ENCODE measurements at regions not wholly inside any gene's neighbourhood (a gene's known extent, or its start where the extent isn't known, plus 50 kb on each side); places are given as distances from the start of the nearest gene placed in this dataset.

DNA sequence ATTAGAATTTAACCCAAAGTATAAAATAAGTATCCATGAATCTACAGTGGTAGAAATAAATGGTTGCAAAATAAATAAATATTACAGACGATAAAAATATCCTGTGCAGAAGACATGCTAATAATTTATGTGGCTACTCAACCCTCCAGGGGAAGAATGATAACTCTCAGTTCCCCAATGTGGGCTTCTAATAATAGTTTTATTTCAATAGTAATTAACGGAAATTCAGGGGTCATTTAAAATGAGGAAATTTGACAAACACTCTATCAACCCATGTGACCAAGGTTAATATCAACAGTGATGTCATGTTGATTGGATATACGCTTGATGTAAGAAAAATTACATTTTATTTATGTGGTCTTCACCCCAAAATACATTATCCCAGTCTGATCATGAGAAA, 1082.6 kb upstream of the LRRTM3 start:
- CTCF ChIA-PET, result no interaction called here
- Histone ChIP-seq H3K9me3 (ENCODE audit: control insufficient read depth, insufficient read depth, low read depth, low read length) (no peaks in the 10 kb centered on the region), H3K4me1 (ENCODE audit: control insufficient read depth, insufficient read depth, low read length) (no peaks in the 10 kb centered on the region), H3K36me3 (ENCODE audit: control insufficient read depth in 2 of 2, insufficient read depth in 1 of 2, low read length in 2 of 2) (no peaks in the 10 kb centered on the region), H3K27ac (ENCODE audit: extremely low read depth, low read depth, low read length) (no peak overlapping the region), H3K4me3 (ENCODE audit: low read depth, low read length) (no peak overlapping the region)
- no peak for TF ChIP-seq ZNF561 (tag by site-specific recombination; IDR thresholded peaks at IDR 0.05; ENCODE audit: borderline replicate concordance)
- no peak for TF ChIP-seq SP7 (tag by site-specific recombination; IDR thresholded peaks at IDR 0.05)
- TF ChIP-seq YY2 (tag by site-specific recombination; IDR thresholded peaks at IDR 0.05), result no peak
- no peak for TF ChIP-seq SETDB1 (IDR thresholded peaks at IDR 0.05; ENCODE audit: insufficient read length, low read length)
- TF ChIP-seq ZNF785 (tag by site-specific recombination; IDR thresholded peaks at IDR 0.05), result no peak
- no peak for TF ChIP-seq ZNF214 (tag by site-specific recombination; IDR thresholded peaks at IDR 0.05; ENCODE audit: borderline replicate concordance)
- TF ChIP-seq, protein P1, sequence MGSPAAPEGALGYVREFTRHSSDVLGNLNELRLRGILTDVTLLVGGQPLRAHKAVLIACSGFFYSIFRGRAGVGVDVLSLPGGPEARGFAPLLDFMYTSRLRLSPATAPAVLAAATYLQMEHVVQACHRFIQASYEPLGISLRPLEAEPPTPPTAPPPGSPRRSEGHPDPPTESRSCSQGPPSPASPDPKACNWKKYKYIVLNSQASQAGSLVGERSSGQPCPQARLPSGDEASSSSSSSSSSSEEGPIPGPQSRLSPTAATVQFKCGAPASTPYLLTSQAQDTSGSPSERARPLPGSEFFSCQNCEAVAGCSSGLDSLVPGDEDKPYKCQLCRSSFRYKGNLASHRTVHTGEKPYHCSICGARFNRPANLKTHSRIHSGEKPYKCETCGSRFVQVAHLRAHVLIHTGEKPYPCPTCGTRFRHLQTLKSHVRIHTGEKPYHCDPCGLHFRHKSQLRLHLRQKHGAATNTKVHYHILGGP (tag by site-specific recombination; IDR thresholded peaks at IDR 0.05), result no peak
- TF ChIP-seq PATZ1 (tag by site-specific recombination; IDR thresholded peaks at IDR 0.05), result no peak
- no peak for TF ChIP-seq ZNF132 (tag by site-specific recombination; IDR thresholded peaks at IDR 0.05; ENCODE audit: borderline replicate concordance)
- TF ChIP-seq ZNF548 (tag by site-specific recombination; IDR thresholded peaks at IDR 0.05), result no peak
- TF ChIP-seq GFI1B (tag by site-specific recombination; IDR thresholded peaks at IDR 0.05), result no peak
- no peak for TF ChIP-seq ZNF558 (tag by site-specific recombination; IDR thresholded peaks at IDR 0.05)
- no peak for TF ChIP-seq KLF1 (tag by site-specific recombination; IDR thresholded peaks at IDR 0.05)
- TF ChIP-seq, protein P2, sequence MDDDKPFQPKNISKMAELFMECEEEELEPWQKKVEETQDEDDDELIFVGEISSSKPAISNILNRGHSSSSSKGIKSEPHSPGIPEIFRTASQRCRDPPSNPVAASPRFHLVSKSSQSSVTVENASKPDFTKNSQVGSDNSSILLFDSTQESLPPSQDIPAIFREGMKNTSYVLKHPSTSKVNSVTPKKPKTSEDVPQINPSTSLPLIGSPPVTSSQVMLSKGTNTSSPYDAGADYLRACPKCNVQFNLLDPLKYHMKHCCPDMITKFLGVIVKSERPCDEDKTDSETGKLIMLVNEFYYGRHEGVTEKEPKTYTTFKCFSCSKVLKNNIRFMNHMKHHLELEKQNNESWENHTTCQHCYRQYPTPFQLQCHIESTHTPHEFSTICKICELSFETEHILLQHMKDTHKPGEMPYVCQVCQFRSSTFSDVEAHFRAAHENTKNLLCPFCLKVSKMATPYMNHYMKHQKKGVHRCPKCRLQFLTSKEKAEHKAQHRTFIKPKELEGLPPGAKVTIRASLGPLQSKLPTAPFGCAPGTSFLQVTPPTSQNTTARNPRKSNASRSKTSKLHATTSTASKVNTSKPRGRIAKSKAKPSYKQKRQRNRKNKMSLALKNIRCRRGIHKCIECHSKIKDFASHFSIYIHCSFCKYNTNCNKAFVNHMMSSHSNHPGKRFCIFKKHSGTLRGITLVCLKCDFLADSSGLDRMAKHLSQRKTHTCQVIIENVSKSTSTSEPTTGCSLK (tag by site-specific recombination; IDR thresholded peaks at IDR 0.05), result no peak
- TF ChIP-seq, protein P3, sequence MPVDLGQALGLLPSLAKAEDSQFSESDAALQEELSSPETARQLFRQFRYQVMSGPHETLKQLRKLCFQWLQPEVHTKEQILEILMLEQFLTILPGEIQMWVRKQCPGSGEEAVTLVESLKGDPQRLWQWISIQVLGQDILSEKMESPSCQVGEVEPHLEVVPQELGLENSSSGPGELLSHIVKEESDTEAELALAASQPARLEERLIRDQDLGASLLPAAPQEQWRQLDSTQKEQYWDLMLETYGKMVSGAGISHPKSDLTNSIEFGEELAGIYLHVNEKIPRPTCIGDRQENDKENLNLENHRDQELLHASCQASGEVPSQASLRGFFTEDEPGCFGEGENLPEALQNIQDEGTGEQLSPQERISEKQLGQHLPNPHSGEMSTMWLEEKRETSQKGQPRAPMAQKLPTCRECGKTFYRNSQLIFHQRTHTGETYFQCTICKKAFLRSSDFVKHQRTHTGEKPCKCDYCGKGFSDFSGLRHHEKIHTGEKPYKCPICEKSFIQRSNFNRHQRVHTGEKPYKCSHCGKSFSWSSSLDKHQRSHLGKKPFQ (tag by site-specific recombination; IDR thresholded peaks at IDR 0.05), result no peak
- TF ChIP-seq ZNF175 (tag by site-specific recombination; IDR thresholded peaks at IDR 0.05), result no peak
- no peak for TF ChIP-seq ZNF292 (tag by site-specific recombination; IDR thresholded peaks at IDR 0.05; ENCODE audit: borderline replicate concordance, low read depth)
- POLR2A ChIA-PET, result no interaction called here

- ChIA-PET POLR2A (no interaction called here), CTCF (no interaction called here)
- TF ChIP-seq ZBTB1 (tag by site-specific recombination; IDR thresholded peaks at IDR 0.05) (no peak), ZFP41 (tag by site-specific recombination; IDR thresholded peaks at IDR 0.05; ENCODE audit: borderline replicate concordance) (no peak), ZNF404 (tag by site-specific recombination; IDR thresholded peaks at IDR 0.05) (no peak), ZNF16 (tag by site-specific recombination; IDR thresholded peaks at IDR 0.05; ENCODE audit: low read depth) (no peak), ZBTB26 (tag by site-specific recombination; optimal IDR thresholded peaks at IDR 0.05) (no peak), ZNF169 (tag by site-specific recombination; IDR thresholded peaks at IDR 0.05) (no peak), ZNF391 (tag by site-specific recombination; IDR thresholded peaks at IDR 0.05; ENCODE audit: borderline replicate concordance, low read depth) (no peak), ZNF658 (tag by site-specific recombination; IDR thresholded peaks at IDR 0.05) (no peak)
- TF ChIP-seq, protein P4, sequence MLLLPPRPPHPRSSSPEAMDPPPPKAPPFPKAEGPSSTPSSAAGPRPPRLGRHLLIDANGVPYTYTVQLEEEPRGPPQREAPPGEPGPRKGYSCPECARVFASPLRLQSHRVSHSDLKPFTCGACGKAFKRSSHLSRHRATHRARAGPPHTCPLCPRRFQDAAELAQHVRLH (tag by site-specific recombination; IDR thresholded peaks at IDR 0.05), result no peak
- TF ChIP-seq, protein P5, sequence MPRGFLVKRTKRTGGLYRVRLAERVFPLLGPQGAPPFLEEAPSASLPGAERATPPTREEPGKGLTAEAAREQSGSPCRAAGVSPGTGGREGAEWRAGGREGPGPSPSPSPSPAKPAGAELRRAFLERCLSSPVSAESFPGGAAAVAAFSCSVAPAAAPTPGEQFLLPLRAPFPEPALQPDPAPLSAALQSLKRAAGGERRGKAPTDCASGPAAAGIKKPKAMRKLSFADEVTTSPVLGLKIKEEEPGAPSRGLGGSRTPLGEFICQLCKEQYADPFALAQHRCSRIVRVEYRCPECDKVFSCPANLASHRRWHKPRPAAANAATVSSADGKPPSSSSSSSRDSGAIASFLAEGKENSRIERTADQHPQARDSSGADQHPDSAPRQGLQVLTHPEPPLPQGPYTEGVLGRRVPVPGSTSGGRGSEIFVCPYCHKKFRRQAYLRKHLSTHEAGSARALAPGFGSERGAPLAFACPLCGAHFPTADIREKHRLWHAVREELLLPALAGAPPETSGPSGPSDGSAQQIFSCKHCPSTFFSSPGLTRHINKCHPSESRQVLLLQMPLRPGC (tag by site-specific recombination; IDR thresholded peaks at IDR 0.05), result no peak
Measured at GRCh38 chr10:65845916-65846315, 1079.9 kb upstream of the LRRTM3 start.

More at GRCh38 chr10:65845916-65846315, 1079.9 kb upstream of the LRRTM3 start:
- Histone ChIP-seq H3K36me3 (ENCODE audit: control insufficient read depth in 2 of 2, insufficient read depth in 1 of 2, low read length in 2 of 2) (no peaks in the 10 kb centered on the region), H3K4me1 (ENCODE audit: control insufficient read depth, insufficient read depth, low read length) (no peaks in the 10 kb centered on the region), H3K4me3 (ENCODE audit: low read depth, low read length) (no peak overlapping the region), H3K9me3 (ENCODE audit: control insufficient read depth, insufficient read depth, low read depth, low read length) (no peaks in the 10 kb centered on the region), H3K27ac (ENCODE audit: extremely low read depth, low read depth, low read length) (no peak overlapping the region)
